Endothelial cell (in vitro differentiated cells): ENCODE measurements at regions not wholly inside any gene's neighbourhood (a gene's known extent, or its start where the extent isn't known, plus 50 kb on each side); places are given as distances from the start of the nearest gene placed in this dataset.

Source experiments
- DNase-seq: peaks from one replicate; pipeline ENCODE4 v3.0.0; 2021; ENCODE audit warnings: low spot score
- H3K27ac Mint-ChIP-seq: one replicate; pipeline ENCODE4 v1.8.0; 2021; ENCODE audit warnings: mixed read lengths, inconsistent platforms; ENCODE audit not compliant: unreplicated experiment
- H3K27me3 Mint-ChIP-seq: one replicate; pipeline ENCODE4 v1.8.0; 2021; ENCODE audit warnings: mild to moderate bottlenecking, moderate library complexity, mixed read lengths, inconsistent platforms; ENCODE audit not compliant: unreplicated experiment
- H3K36me3 Mint-ChIP-seq: one replicate; pipeline ENCODE4 v1.8.0; 2021; ENCODE audit warnings: mild to moderate bottlenecking, low read depth, mixed read lengths, inconsistent platforms; ENCODE audit not compliant: unreplicated experiment
- H3K4me1 Mint-ChIP-seq: one replicate; pipeline ENCODE4 v1.8.0; 2021; ENCODE audit warnings: mild to moderate bottlenecking, mixed read lengths, inconsistent platforms; ENCODE audit not compliant: unreplicated experiment
- H3K4me3 Mint-ChIP-seq: one replicate; pipeline ENCODE4 v1.8.0; 2021; ENCODE audit warnings: mild to moderate bottlenecking, mixed read lengths, inconsistent platforms; ENCODE audit not compliant: unreplicated experiment
- H3K9me3 Mint-ChIP-seq: one replicate; pipeline ENCODE4 v1.8.0; 2021; ENCODE audit warnings: mixed read lengths, inconsistent platforms; ENCODE audit not compliant: unreplicated experiment
- CTCF ChIP-seq: fragments of 200-600 bp; sonication (generic); IDR thresholded peaks from one replicate; pipeline ENCODE4 v1.5.0; 2021; ENCODE audit warnings: antibody characterized with exemption; ENCODE audit not compliant: unreplicated experiment

DNA sequence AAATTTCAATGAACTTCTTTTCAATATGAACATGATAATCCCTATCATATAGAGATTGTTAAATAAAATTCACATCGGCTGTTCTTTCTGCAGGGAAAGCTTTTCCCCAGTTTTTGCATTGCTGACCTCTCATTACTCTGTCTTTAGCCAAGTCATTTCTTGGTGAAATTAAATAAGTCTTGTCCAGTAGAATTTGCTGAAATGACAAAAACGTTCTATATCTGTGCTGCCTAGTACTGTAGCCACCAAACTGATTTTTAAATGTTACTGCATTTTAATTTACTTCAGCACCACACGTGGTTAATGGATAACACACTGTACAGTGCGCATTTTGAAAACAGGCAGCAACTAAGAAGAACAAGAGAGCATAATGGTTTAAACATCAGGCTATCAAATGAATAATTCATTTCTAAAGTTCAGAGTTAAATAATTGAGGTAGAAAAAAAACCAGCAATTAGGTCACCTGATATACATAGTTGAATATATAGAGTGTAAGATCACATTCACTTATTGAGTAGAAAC is 178.9 kb downstream of the LIG4 start:
- DNase-seq = no peak
- Mint-ChIP-seq H3K4me3 (no peak overlapping the region), H3K27ac (no peak overlapping the region), H3K27me3 (peaks cover 6% of the 10 kb centered on the region), H3K9me3 (no peaks in the 10 kb centered on the region), H3K4me1 (peaks cover 2% of the 10 kb centered on the region), H3K36me3 (no peaks in the 10 kb centered on the region)
- no peak for TF ChIP-seq CTCF

DNA sequence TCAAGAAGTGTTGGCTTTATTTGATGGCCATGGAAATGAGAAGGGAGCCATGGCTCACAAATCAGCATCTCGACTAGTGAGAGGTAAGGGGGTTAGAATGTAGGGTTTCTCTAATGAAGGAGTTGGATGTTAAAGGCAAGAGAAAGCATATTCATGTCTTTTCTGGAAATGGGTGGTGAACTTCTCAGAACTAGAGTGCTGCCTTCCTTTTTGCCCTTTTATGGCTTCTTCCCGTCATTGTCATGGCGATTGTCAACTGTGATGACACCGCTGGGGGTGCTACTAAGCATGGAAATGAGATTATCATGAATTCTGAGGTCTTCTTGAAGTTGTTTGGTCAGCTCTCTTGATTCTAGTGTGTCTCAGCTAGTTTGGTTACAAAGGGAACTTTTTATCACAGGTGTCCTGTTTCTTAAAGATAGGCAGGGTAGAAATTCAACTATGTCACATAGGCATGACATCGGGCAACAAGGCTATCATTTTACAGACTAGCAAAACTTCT is 180.4 kb downstream of the LIG4 start:
- Mint-ChIP-seq H3K9me3 (no peaks in the 10 kb centered on the region), H3K27ac (no peak overlapping the region), H3K4me1 (peaks cover 2% of the 10 kb centered on the region), H3K4me3 (no peak overlapping the region), H3K36me3 (no peaks in the 10 kb centered on the region), H3K27me3 (peaks cover 6% of the 10 kb centered on the region)
- DNase-seq = no peak
- TF ChIP-seq CTCF = no peak

GRCh38 chr13:108033800-108034707 is 181.3 kb downstream of the LIG4 start:
- Mint-ChIP-seq H3K4me3 (no peak overlapping the region), H3K36me3 (no peaks in the 10 kb centered on the region), H3K4me1 (peaks cover 2% of the 10 kb centered on the region), H3K27me3 (peaks cover 3% of the 10 kb centered on the region), H3K9me3 (no peaks in the 10 kb centered on the region), H3K27ac (no peak overlapping the region)
- no peak for DNase-seq
- no peak for TF ChIP-seq CTCF

DNA sequence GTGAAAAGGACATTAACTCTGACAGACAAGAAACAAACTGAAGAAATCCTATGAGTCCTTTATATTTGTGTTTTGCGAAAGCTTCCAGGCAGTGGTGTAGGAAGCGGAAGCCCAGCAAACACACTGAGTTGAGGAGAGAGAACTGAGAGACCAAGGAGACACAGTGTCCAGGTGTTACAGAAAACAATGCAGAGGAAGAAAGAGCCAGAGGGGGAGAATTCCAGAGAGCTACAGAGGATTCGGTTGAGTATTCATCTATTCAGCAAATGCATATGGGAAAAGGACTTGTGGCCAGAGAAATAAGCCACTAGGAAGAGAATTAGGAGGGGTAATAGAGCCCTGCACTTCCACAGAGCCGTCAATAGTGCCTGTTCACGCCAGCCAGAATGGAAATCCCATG is 183.5 kb downstream of the LIG4 start:
- H3K27me3 Mint-ChIP-seq = peaks cover 3% of the 10 kb centered on the region
- H3K27ac Mint-ChIP-seq = no peak overlapping the region
- H3K4me1 Mint-ChIP-seq = peaks cover 2% of the 10 kb centered on the region
- no peak for DNase-seq
- H3K36me3 Mint-ChIP-seq = no peaks in the 10 kb centered on the region
- TF ChIP-seq CTCF = no peak
- H3K4me3 Mint-ChIP-seq = no peak overlapping the region
- H3K9me3 Mint-ChIP-seq = no peaks in the 10 kb centered on the region

GRCh38 chr13:108030769-108031168 is 184.6 kb downstream of the LIG4 start:
- TF ChIP-seq CTCF = no peak
- Mint-ChIP-seq H3K9me3 (no peaks in the 10 kb centered on the region), H3K36me3 (no peaks in the 10 kb centered on the region), H3K4me3 (no peak overlapping the region), H3K27me3 (no peaks in the 10 kb centered on the region), H3K4me1 (peaks cover 2% of the 10 kb centered on the region), H3K27ac (no peak overlapping the region)
- DNase-seq = no peak
